Stimulated activated effector memory CD8-positive, alpha-beta T cell treated with anti-CD3 and anti-CD28 coated beads, Interleukin-12 subunit alpha, Interleukin-12 subunit beta, amount 100 ng/mL, for 72 hours (primary cell): ENCODE measurements at regions not wholly inside any gene's neighbourhood (a gene's known extent, or its start where the extent isn't known, plus 50 kb on each side); places are given as distances from the start of the nearest gene placed in this dataset.

Source experiments
- ATAC-seq: fragments of 150-1000 bp; cut with Tn5 transposase; 2 replicates; pipeline ENCODE4 v1.10.0; 2021
- DNase-seq, 2 donors: peaks; one replicate each; pipeline ENCODE4 v3.0.0; 2021 to 2022; ENCODE audit warnings: low spot score in 2 of 2
- H3K27ac Mint-ChIP-seq: one replicate; pipeline ENCODE4 v1.8.0; 2022; ENCODE audit warnings: mild to moderate bottlenecking, mixed read lengths
- H3K36me3 Mint-ChIP-seq: one replicate; pipeline ENCODE4 v1.8.0; 2022; ENCODE audit warnings: mild to moderate bottlenecking, mixed read lengths
- H3K4me1 Mint-ChIP-seq: one replicate; pipeline ENCODE4 v1.8.0; 2022; ENCODE audit warnings: mixed read lengths
- H3K4me3 Mint-ChIP-seq: one replicate; pipeline ENCODE4 v1.8.0; 2022; ENCODE audit warnings: mild to moderate bottlenecking, mixed read lengths
- H3K9me3 Mint-ChIP-seq: one replicate; pipeline ENCODE4 v1.8.0; 2022; ENCODE audit warnings: mixed read lengths

DNA sequence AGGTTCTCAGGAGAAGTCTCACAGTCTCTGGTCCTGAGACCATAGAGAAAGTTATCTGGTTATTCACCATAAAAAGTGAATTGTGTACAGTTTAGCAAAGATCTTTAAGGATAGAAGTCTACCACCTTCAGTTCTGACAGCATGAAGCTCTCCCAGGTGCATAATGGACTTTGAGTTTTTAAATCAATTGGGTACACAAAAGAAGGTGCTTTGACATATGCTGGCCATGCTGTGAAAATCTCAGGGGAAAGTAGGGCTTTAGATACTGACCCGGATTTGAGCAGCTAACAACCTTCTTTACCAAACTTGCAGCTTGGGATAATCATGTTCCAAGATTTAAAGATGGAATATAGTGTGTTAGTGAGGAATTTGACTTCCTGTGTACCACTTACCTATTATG is 264.2 kb downstream of the ZSWIM6 start:
- H3K9me3 Mint-ChIP-seq = no peaks in the 10 kb centered on the region
- no peaks in the 10 kb centered on the region for H3K36me3 Mint-ChIP-seq
- H3K4me3 Mint-ChIP-seq = no peak overlapping the region
- ATAC-seq (no peak), DNase-seq (no peak)
- H3K27ac Mint-ChIP-seq = no peak overlapping the region
- no peaks in the 10 kb centered on the region for H3K4me1 Mint-ChIP-seq

DNA sequence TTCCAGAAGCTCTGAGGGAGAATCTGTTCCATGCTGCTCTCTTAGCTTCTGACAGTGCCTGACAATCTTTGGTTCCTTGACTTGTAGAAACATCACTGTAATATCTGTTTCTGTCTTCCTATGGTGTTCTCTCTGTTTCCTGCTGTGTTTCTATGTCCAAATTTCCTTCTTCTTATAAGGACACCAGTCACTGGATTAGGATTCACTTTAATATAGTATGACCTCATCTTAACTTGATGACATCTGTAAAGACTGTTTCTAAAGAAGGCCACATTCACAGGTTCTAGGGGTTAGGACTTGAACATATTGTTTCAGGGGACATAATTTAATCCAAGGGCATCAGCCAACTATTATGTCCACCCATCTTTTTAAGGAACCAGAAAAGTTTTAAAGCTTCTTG is 265.6 kb downstream of the ZSWIM6 start:
- ATAC-seq (no peak), DNase-seq (no peak)
- Mint-ChIP-seq H3K4me3 (no peak overlapping the region), H3K27ac (no peak overlapping the region), H3K9me3 (no peaks in the 10 kb centered on the region), H3K4me1 (no peaks in the 10 kb centered on the region), H3K36me3 (no peaks in the 10 kb centered on the region)

DNA sequence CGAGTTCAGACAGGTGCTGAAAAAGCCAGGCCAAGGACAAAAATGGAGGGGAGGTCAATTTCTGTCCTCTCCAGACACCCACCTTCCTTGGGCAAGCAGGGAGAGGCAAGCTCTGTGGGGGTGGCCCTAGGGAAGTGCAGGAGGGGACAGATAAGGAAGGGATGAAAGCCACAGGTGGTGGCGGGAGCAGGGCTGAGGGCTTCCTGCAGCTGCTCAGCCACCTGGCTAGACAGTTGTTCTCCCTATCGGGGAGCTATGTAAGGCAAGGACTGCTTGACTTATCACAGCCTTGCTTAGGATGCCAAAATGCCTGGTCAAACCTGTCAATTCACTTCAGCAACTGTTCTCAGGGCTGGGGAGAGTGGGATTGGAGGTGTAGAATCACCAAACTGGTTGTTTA is 266.1 kb downstream of the ZSWIM6 start:
- Mint-ChIP-seq H3K36me3 (no peaks in the 10 kb centered on the region), H3K27ac (no peak overlapping the region), H3K4me1 (no peaks in the 10 kb centered on the region), H3K9me3 (no peaks in the 10 kb centered on the region), H3K4me3 (no peak overlapping the region)
- DNase-seq (no peak), ATAC-seq (no peak)

DNA sequence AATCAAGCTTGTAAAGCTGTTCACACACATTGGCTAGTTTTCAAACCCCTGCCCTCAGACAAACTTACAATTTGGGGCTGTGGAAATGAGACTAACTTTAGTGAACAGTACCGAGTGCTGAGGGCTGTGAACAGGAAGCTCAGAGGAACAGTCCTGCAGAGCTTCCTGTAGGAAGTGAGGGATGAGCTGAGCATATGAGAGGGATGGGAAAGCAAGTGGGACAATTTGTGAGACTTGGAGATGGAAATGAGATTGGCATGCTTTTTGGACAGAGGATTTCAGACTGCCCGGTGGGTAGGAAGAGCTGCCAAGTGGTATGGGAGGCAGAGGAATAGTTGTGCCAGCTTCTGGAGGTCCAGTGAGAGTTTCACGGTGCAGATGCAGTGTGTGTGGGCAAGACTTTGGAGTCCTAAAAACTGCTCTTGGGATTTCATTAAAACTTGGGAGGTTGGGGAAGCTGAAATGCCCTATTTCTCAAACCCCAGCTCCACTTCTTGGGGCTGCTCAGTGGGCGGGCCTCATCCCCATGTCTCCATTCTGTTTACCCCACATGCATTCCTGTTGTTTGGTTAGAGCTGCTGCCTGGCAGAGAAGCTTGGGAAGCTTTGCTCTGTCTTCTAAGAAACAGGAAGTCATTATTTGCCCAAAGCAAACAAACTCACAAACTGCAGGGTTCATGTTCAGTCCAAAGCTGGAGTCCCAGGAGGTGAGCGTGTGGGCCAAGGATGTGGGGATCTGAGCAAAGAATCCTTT is 267.5 kb downstream of the ZSWIM6 start:
- H3K4me3 Mint-ChIP-seq = no peak overlapping the region

DNA sequence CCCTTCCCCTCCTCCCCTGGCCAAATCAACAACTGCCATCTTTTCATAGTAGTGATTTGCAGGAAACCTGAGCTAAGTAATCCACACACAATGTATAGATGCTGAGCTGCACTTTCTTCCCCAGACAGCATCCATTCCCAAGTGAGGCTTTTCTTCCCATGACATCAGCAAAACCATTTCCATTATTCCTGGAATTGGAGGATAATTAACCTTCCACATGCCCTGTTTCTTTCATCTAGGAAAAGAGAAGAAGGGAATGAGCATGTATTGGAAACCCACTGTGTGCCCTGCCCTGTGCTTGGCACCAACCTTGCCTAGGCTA is 268.0 kb downstream of the ZSWIM6 start:
- H3K36me3 Mint-ChIP-seq = no peaks in the 10 kb centered on the region
- no peak for ATAC-seq
- H3K4me3 Mint-ChIP-seq = no peak overlapping the region
- DNase-seq = no peak
- no peaks in the 10 kb centered on the region for H3K4me1 Mint-ChIP-seq
- H3K27ac Mint-ChIP-seq = no peak overlapping the region
- no peaks in the 10 kb centered on the region for H3K9me3 Mint-ChIP-seq

More for the DNA sequence above, 267.5 kb downstream of the ZSWIM6 start:
- no peaks in the 10 kb centered on the region for H3K36me3 Mint-ChIP-seq
- no peaks in the 10 kb centered on the region for H3K4me1 Mint-ChIP-seq
- DNase-seq (no peak), ATAC-seq (no peak)
- H3K9me3 Mint-ChIP-seq = no peaks in the 10 kb centered on the region
- H3K27ac Mint-ChIP-seq = no peak overlapping the region

DNA sequence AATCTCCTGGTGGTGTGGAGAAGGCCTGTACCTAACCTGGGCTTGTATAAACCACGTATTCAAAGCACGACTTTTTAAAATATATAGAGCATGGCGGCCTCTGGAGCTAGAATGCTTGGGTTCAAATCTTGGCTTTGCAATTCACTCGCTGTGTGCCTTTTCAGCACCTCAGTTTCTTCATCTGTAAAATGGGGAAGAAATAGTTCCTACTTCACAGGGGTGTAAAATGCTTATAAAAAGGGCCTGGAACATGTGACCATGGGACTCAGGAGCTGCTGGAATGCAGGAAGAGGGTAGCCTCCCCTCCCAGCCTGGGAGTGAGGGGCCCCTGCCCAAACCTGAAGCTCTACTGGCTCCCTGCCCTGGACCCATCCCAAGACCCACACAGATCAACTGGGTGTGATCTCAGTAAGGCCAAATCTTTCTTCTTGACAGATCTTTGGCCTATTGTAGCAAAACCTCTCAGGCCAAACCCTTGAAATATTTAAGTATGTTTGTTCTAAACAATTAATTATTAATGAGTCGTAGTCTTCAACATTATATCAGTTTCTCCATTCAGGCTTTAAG is 269.0 kb downstream of the ZSWIM6 start:
- Mint-ChIP-seq H3K4me3 (no peak overlapping the region), H3K4me1 (no peaks in the 10 kb centered on the region), H3K27ac (no peak overlapping the region), H3K9me3 (no peaks in the 10 kb centered on the region), H3K36me3 (no peaks in the 10 kb centered on the region)
- ATAC-seq (no peak), DNase-seq (no peak)

DNA sequence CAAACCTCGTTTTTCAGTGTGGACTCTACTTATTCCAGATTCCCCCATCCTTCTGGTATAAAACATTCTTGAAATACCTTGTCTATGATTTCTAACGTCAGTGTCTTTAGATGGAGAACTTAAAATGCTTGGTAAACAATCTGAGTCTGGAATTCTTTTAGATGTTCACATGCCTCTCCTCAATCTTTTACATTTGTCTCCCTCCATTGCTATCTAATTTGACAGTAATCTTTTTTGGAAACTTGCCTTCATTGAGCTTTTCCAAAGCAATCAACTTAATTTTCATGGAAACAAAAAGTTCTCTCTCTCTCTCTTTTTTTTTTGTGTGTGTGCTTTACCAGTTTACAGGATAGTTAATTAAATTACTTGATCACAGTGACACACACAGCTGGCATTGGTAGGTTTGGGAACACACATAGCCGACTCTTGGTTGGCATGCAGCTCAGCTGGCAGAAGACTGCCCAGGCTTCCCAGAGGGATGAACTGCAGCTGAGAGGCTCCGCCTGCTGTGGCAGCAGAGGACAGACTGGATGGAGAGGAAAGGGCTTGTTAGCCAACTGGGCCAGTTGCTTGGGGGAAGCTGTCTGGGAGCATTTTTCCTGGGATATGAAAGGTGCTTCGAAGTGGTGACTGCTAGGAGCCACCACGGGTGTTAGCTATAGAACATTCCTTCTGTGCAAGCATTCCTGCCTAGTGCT is 271.3 kb downstream of the ZSWIM6 start:
- Mint-ChIP-seq H3K27ac (no peak overlapping the region), H3K4me3 (no peak overlapping the region), H3K9me3 (no peaks in the 10 kb centered on the region), H3K36me3 (no peaks in the 10 kb centered on the region), H3K4me1 (no peaks in the 10 kb centered on the region)
- ATAC-seq = no peak
- no peak for DNase-seq

DNA sequence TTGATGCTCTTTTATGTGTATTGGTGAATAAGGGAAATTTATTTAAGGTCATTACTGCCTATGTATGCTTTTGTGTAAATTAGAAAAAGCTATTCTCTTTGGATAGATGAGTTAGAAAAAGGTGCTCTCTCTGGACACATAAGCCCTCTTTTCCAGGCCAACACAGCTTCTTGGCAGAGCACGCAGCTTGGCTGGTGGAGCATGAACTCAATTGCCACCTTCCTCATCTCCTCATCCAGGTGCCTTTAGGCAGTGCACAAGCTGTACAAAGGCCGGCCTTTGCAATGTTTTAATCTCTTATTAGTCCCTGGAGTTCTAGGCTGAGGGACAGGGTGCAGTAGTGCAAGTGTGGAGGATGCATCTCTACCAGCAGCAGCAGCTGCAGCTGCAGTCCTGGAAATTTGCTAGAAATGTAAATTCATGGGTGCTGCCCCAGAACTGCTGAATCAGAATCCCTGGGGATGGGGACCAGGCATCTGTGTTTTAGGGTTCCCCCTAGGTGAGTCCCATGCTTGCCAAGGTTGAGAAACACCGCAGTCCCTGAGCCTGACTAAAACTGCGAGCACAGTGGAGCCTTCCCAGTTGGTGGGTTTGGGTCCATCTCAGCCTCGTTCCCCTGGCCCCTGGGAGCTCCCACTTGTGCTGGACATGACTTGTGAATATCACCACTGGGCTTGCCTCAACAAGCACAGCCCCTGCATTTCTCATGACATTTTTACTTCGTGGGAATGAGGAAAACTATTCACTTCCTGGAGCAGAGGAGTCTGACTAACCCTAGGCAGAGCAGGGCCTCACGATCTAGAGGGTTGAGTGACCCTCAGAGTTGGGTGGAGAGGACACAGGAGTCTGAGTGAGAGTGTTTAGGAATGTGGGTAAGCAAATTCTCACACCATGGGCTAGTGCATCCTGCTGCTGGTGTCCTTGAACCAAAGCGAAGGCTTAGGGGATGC is 272.3 kb downstream of the ZSWIM6 start:
- no peak for DNase-seq
- ATAC-seq = no peak
- no peaks in the 10 kb centered on the region for H3K36me3 Mint-ChIP-seq

DNA sequence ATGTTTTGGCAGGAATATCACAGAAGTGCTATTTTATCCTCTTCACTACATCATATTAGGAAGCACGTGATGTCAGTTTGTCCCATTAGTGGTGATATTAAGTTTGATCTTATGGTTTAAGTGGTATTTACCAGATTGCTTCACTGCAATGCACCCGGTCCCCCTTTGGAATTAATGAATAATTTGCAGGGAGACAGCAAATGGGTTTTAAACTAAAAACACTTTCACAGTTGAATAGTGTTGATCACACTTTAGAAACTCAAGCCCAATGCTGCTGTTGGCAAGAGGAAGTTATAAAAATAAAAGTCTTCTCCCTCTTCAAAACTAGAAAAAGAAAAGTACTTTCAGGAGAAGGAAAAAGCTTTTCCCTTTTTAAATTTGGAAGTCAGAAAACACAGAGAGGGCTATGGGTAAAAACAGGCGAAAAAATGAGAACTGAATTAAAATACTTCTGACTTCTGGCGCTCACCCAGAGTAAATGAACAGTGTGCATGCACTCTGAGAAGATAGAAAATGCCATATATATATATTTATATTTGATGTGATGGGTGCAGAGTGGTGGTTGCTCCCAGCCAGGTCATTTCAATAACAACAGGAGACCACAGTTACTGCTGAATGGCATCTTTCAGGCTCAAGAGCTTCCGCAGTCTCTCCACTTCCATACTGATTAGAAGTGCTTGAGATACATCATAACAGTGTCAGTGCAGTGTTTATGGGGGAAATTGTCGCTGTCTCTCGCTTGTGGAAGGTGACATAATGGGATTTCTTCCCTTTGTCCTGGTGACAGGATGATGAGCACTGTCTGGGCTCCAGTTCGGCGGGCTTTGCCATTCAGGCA is 278.0 kb downstream of the ZSWIM6 start:
- H3K4me1 Mint-ChIP-seq = no peaks in the 10 kb centered on the region
- H3K36me3 Mint-ChIP-seq = no peaks in the 10 kb centered on the region
- H3K27ac Mint-ChIP-seq = no peak overlapping the region
- DNase-seq (no peak), ATAC-seq (no peak)
- H3K9me3 Mint-ChIP-seq = no peaks in the 10 kb centered on the region
- H3K4me3 Mint-ChIP-seq = no peak overlapping the region

More for the DNA sequence above, 272.3 kb downstream of the ZSWIM6 start:
- no peaks in the 10 kb centered on the region for H3K9me3 Mint-ChIP-seq
- H3K27ac Mint-ChIP-seq = no peak overlapping the region
- no peak overlapping the region for H3K4me3 Mint-ChIP-seq
- H3K4me1 Mint-ChIP-seq = no peaks in the 10 kb centered on the region

DNA sequence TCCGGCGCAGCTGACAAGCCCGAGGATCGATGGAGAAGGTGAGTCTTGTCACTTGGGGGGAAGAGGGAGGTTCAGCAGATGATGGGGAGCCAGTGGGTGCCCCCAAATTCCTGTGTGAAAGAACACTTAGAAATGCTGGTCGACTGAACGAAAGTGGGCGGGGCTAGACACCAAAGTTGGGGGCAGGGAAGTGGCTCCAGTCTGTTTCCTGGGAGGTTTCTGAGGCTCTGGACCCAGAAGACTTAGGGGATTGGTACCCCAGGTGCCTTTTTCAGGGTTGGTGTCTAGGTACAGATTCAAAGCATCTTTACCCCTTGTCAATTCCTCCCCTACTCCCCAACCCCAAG is 278.6 kb downstream of the ZSWIM6 start:
- DNase-seq (no peak), ATAC-seq (no peak)
- Mint-ChIP-seq H3K4me1 (no peaks in the 10 kb centered on the region), H3K36me3 (no peaks in the 10 kb centered on the region), H3K4me3 (no peak overlapping the region), H3K27ac (no peak overlapping the region), H3K9me3 (no peaks in the 10 kb centered on the region)

DNA sequence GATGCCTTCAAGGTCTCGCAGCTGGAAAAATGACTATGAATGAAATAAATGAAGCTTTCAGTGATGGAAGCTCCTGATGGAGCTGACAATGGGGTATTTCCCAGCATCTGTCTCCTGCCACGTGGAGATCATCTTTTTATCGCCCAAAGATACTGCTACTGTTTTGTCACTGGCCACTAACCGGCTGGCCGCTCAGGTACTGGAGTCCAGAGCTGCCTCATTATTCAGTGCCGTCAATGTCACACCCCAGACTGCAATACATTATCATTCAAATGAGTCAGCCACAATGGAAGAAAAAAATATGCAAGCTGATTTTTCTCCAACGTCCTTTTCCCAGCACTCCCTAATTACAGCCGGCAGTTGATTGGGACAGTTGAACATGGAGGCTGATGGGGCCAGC is 280.4 kb downstream of the ZSWIM6 start:
- no peaks in the 10 kb centered on the region for H3K36me3 Mint-ChIP-seq
- ATAC-seq (no peak), DNase-seq (no peak)
- no peak overlapping the region for H3K27ac Mint-ChIP-seq
- H3K4me1 Mint-ChIP-seq = no peaks in the 10 kb centered on the region
- H3K9me3 Mint-ChIP-seq = no peaks in the 10 kb centered on the region
- H3K4me3 Mint-ChIP-seq = no peak overlapping the region

DNA sequence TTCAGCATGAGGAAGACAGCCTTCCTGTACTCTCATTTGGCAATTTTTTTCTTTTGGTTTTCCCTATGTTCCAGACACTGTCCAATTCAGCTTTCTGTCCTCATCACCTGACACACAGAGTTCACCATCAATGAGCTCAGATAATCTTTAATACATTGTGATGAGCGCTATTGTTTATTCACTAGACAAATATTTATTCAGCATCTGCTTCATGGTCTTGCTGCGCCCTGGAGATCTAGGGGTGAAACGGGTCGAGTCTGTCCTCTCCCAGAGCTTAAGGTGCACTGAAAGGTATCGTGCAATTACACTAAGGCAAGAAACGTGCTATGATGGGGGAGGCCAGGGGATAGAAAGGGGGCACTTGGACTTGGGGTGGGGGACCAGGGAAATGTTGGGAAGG is 281.6 kb downstream of the ZSWIM6 start:
- Mint-ChIP-seq H3K4me1 (no peaks in the 10 kb centered on the region), H3K27ac (no peak overlapping the region), H3K9me3 (no peaks in the 10 kb centered on the region), H3K4me3 (no peak overlapping the region), H3K36me3 (no peaks in the 10 kb centered on the region)
- DNase-seq (no peak), ATAC-seq (no peak)

DNA sequence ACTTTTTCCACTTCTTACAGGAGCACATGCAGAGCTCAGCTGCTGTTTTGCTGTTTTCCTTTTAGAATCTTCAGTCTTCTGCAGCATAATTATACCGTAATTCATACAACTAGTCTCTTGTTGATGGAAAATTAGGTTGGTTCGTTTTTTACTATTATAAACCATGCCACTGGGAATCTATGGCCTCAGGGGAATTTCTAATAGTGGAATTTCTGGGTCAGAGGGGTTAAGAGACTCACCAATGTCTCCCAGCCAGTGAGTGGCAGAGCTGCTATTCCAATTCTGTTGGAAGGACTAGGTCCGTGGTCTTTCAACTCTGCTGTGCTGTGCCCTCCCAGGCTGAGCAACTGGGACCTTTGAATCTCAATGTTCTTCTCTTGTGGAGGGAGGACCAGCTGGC is 282.5 kb downstream of the ZSWIM6 start:
- H3K36me3 Mint-ChIP-seq = no peaks in the 10 kb centered on the region
- ATAC-seq = no peak
- H3K27ac Mint-ChIP-seq = no peak overlapping the region
- H3K4me3 Mint-ChIP-seq = no peak overlapping the region
- H3K4me1 Mint-ChIP-seq = no peaks in the 10 kb centered on the region
- DNase-seq = no peak
- no peaks in the 10 kb centered on the region for H3K9me3 Mint-ChIP-seq

DNA sequence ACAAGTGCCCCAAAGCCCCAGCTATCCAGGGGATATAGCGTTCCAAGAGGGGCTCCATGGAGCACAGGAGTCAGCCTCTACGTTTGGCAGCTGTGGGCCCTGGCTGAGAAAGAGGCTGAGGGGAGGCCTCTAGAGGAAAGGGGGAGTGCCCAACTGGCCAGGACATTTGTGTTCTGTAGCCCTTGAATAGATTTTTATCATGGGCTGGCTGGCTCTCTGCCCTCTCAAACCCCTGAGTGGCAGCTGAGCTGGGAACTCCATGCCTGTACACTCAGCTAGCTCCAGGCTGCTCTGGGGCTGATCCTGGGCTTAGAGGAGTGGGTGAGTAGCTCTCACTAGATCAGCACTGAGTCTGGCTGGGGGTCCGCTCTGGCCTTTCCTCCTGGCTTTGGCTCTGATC is 285.0 kb downstream of the ZSWIM6 start:
- no peak for ATAC-seq
- no peaks in the 10 kb centered on the region for H3K36me3 Mint-ChIP-seq
- H3K4me1 Mint-ChIP-seq = no peaks in the 10 kb centered on the region
- no peaks in the 10 kb centered on the region for H3K9me3 Mint-ChIP-seq
- DNase-seq = no peak
- no peak overlapping the region for H3K4me3 Mint-ChIP-seq
- H3K27ac Mint-ChIP-seq = no peak overlapping the region
